ENCODE measurements at regions not wholly inside any gene's neighbourhood (a gene's known extent, or its start where the extent isn't known, plus 50 kb on each side); places are given as distances from the start of the nearest gene placed in this dataset.

DNA sequence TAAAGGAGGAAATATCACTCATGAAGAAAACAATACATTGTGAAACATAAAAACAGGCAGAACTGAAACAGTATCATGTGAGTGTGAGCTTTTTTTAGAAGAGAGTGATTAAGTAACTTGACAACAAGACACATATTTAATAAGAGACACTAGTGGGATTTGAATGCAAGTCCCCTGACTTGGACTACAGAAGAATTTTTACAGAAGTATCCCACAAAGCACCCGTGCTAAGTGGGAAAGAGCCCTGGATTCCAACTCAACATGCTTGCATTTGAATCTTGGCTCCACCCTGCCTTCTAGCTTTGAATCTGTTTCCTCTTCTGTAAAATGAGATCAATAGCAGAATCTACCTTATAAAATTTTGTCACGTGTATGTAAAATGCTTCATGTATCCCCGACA, 166.2 kb downstream of the ZNF365 start:
- Histone ChIP-seq H3K27ac (no peak overlapping the region), H3K36me3 (no peaks in the 10 kb centered on the region), H3K4me3 (no peak overlapping the region), H3K4me1 (peaks cover 4% of the 10 kb centered on the region), H3K9me3 (no peaks in the 10 kb centered on the region), H3K27me3 (no peaks in the 10 kb centered on the region)
- intact Hi-C loops (cut with DNase I) = no loop called here
- TF ChIP-seq POLR2A (IDR thresholded peaks at IDR 0.05) (no peak), POLR2AphosphoS5 (IDR thresholded peaks at IDR 0.05; ENCODE audit: insufficient read depth in 1 of 2, low read depth in 1 of 2) (no peak)
- TF ChIP-seq, protein P1, sequence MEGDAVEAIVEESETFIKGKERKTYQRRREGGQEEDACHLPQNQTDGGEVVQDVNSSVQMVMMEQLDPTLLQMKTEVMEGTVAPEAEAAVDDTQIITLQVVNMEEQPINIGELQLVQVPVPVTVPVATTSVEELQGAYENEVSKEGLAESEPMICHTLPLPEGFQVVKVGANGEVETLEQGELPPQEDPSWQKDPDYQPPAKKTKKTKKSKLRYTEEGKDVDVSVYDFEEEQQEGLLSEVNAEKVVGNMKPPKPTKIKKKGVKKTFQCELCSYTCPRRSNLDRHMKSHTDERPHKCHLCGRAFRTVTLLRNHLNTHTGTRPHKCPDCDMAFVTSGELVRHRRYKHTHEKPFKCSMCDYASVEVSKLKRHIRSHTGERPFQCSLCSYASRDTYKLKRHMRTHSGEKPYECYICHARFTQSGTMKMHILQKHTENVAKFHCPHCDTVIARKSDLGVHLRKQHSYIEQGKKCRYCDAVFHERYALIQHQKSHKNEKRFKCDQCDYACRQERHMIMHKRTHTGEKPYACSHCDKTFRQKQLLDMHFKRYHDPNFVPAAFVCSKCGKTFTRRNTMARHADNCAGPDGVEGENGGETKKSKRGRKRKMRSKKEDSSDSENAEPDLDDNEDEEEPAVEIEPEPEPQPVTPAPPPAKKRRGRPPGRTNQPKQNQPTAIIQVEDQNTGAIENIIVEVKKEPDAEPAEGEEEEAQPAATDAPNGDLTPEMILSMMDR (IDR thresholded peaks at IDR 0.05) = no peak
- no peak for DNase-seq (ENCODE audit: extremely low spot score in 2 of 2)

DNA sequence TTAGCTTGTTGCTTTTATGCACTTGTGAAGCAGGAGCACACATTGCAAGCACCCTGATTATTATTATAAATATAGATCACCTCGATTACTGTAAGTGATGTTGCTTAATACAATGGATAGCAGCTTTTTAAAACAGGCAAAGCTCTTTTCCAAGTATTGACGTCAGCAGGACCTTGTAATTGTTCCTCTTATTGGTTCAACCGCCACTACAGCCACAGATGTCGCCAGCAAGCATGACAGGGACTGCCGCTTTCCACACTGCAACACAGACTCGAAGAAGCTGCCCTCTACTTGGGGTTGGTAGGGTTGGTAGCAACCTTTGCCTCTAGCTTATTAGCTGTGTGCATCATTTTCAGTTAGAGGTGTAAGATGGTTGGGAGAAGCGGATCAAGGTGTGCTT, 167.6 kb downstream of the ZNF365 start:
- intact Hi-C loops (cut with DNase I) = no loop called here
- no peak overlapping the region for H3K27ac ChIP-seq
- no peaks in the 10 kb centered on the region for H3K9me3 ChIP-seq
- H3K27me3 ChIP-seq = no peaks in the 10 kb centered on the region
- H3K36me3 ChIP-seq = no peaks in the 10 kb centered on the region
- H3K4me1 ChIP-seq = peaks cover 4% of the 10 kb centered on the region
- TF ChIP-seq, protein P1 (IDR thresholded peaks at IDR 0.05) = no peak
- TF ChIP-seq POLR2A (IDR thresholded peaks at IDR 0.05) (no peak), POLR2AphosphoS5 (IDR thresholded peaks at IDR 0.05; ENCODE audit: insufficient read depth in 1 of 2, low read depth in 1 of 2) (no peak)
- DNase-seq (ENCODE audit: extremely low spot score in 2 of 2) = no peak
- no peak overlapping the region for H3K4me3 ChIP-seq

DNA sequence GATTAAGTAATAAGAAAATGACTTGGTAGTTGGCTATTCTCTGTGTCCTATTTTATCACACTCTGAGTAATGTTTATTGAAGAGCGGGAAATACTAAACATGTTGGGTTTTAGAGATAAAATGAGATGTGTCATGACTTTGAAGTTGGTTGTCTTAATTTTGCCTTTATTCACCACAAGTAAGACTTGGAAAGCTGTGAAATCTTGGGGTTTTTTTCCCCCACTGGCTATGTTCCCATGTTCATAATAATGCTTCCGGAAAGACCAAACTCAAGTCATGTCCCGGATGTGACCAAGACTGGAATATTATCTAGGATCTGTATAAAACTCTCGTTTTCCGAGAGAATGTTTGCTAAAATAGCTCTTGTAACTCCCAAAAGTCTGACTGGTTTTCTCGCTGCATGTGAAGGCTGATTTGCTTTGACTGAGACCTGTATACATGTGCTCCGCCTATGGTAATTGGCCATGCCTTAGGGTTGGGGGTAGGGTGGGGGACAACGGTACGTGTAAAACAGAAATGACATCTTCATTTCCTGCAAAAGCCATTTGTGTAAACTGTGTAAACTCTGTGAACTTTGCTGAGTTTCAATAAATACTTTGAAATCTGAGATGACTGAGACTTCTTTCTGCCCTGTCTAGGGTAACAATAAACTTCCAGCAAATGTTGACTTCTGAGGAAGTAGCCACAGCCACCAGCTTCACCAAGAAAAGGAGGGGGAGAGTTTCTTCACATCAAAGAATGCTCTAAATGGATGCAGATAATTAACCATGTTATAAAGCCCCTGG, 169.6 kb downstream of the ZNF365 start:
- TF ChIP-seq, protein P1 (IDR thresholded peaks at IDR 0.05) = no peak
- TF ChIP-seq POLR2AphosphoS5 (IDR thresholded peaks at IDR 0.05; ENCODE audit: insufficient read depth in 1 of 2, low read depth in 1 of 2) = no peak
- TF ChIP-seq POLR2A (IDR thresholded peaks at IDR 0.05) = no peak
- no peak overlapping the region for H3K4me3 ChIP-seq
- H3K4me1 ChIP-seq = peaks cover 4% of the 10 kb centered on the region
- no peaks in the 10 kb centered on the region for H3K27me3 ChIP-seq
- no peaks in the 10 kb centered on the region for H3K9me3 ChIP-seq
- intact Hi-C loops (cut with DNase I) = no loop called here
- no peaks in the 10 kb centered on the region for H3K36me3 ChIP-seq
- DNase-seq (ENCODE audit: extremely low spot score in 2 of 2) = no peak
- no peak overlapping the region for H3K27ac ChIP-seq

DNA sequence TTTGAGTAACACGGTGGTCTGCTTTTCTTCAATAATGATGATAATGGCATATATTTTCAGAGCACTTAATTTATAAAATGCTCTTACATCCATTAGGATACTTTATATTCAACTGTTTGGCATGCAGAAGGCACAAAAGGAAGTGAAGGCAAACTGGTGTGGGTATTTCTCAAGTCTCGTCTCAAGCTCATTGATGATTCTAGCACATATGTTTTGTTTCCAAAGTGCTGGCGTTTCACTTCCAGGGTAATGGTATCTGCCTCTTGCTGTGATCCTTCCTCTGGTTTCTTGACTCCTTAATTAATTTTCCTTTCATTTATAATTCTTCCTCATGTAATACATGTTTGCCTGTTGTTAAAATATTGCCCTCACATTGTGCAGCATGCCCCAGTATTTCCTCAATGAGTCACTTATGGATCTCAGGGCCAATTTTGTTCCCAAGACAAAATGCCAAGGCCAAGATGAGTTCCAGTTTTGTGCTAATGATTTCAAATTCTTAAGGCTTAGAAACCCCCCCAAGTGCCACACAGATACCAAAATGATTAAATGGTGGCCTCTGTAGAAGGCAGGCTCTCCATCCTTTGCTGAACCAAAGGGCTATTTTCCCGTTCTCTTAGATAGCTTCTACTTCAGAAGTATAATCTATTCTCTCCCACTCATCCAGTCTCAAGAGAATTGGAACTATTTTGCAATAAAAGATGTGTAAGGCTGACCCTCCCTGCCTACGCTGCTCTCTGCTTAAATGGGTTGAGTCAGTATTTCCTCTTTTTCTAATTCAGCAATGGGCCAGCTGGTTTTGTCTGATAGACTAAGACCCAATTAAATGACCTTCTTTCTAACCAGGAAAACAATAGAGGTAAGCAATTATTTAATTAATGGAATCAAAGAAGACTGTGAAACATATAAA, 171.2 kb downstream of the ZNF365 start:
- Histone ChIP-seq H3K4me3 (no peak overlapping the region), H3K27ac (peak overlapping the region; percentile 44), H3K27me3 (no peaks in the 10 kb centered on the region), H3K9me3 (no peaks in the 10 kb centered on the region), H3K36me3 (no peaks in the 10 kb centered on the region), H3K4me1 (peaks cover 3% of the 10 kb centered on the region)
- TF ChIP-seq POLR2A (IDR thresholded peaks at IDR 0.05) (no peak), POLR2AphosphoS5 (IDR thresholded peaks at IDR 0.05; ENCODE audit: insufficient read depth in 1 of 2, low read depth in 1 of 2) (peak in 1 of 2 donors; percentile 49)
- intact Hi-C loops (cut with DNase I) = no loop called here
- DNase-seq (ENCODE audit: extremely low spot score in 2 of 2) = no peak

DNA sequence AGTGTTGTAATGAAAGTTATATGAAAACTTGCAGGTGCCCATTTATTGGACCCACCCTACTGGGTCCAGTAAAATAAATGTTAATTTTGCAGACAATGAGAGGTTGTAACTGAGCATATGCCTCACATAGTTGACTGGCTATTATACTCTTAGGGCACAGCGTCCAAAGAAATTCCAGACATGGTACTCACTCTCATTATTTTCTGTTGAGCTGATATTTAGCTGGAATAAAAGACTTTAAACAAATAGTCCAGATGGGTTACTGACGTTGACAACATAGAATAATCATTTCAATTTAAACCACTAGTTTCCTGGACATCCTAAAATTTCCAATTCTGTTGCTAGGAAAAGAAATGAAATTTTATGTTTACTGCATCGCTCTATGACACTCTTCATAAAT, 174.5 kb downstream of the ZNF365 start:
- H3K9me3 ChIP-seq = no peaks in the 10 kb centered on the region
- intact Hi-C loops (cut with DNase I) = no loop called here
- no peak for TF ChIP-seq POLR2A (IDR thresholded peaks at IDR 0.05)
- TF ChIP-seq POLR2AphosphoS5 (IDR thresholded peaks at IDR 0.05; ENCODE audit: insufficient read depth in 1 of 2, low read depth in 1 of 2) = no peak
- TF ChIP-seq, protein P1 (IDR thresholded peaks at IDR 0.05) = no peak
- H3K4me3 ChIP-seq = no peak overlapping the region
- H3K27me3 ChIP-seq = no peaks in the 10 kb centered on the region
- DNase-seq (ENCODE audit: extremely low spot score in 2 of 2) = no peak
- H3K27ac ChIP-seq = no peak overlapping the region
- no peaks in the 10 kb centered on the region for H3K36me3 ChIP-seq
- H3K4me1 ChIP-seq = no peaks in the 10 kb centered on the region
